Right lobe of liver (tissue), 6 donors: ENCODE measurements at regions not wholly inside any gene's neighbourhood (a gene's known extent, or its start where the extent isn't known, plus 50 kb on each side); places are given as distances from the start of the nearest gene placed in this dataset.
A peak's percentile ranks its signal among the peaks of the same experiment; 100 is the strongest.

ENCODE experiments used
- ATAC-seq, 4 donors: fragments of 200-7000 bp; cut with Tn5 transposase; one replicate each; pipeline ENCODE4 v1.9.1; 2020; ENCODE audit warnings: mild to moderate bottlenecking in 4 of 4, moderate library complexity in 4 of 4
- DNase-seq, 3 donors: peaks; one replicate each; pipeline ENCODE4 v3.0.0-alpha.2; 2020
- H3K27ac ChIP-seq, 3 donors: fragments of 200-600 bp; one replicate each; pipeline ENCODE4 v1.8.0; 2022
- H3K27me3 ChIP-seq, 2 donors: fragments of 200-600 bp; one replicate each; pipeline ENCODE4 v1.8.0; 2022
- H3K36me3 ChIP-seq, 4 donors: fragments of 200-600 bp; sonication (generic) in 1 of 4; one replicate each; pipeline versions ENCODE4 v1.5.1 to v1.8.0; 2017 to 2022; ENCODE audit warnings: control low read depth in 1 of 4
- H3K4me1 ChIP-seq, 4 donors: fragments of 200-600 bp; sonication (generic) in 1 of 4; one replicate each; pipeline versions ENCODE4 v1.5.1 to v1.8.0; 2017 to 2022; ENCODE audit warnings: control low read depth in 1 of 4
- H3K4me3 ChIP-seq, 3 donors: fragments of 200-600 bp; one replicate each; pipeline ENCODE4 v1.8.0; 2022
- H3K9me3 ChIP-seq, 4 donors: fragments of 200-600 bp; sonication (generic) in 1 of 4; one replicate each; pipeline versions ENCODE4 v1.5.1 to v1.8.0; 2017 to 2022; ENCODE audit warnings: control low read depth in 1 of 4
- CTCF ChIP-seq, 4 donors: fragments of 200-600 bp in 3 of 4; fragments of 450-650 bp in 1 of 4; IDR thresholded peaks; one replicate each; pipeline versions ENCODE4 v1.5.1 to v1.8.0; 2016 to 2022; ENCODE audit warnings: antibody characterized with exemption in 4 of 4, mild to moderate bottlenecking in 2 of 4
- POLR2A ChIP-seq: fragments of 450-650 bp; IDR thresholded peaks from one replicate; pipeline ENCODE4 v1.6.1; 2017; ENCODE audit warnings: antibody characterized with exemption, mild to moderate bottlenecking
- WGBS: methylation state at CpG from one replicate; pipeline ENCODE4 v1.1.6; 2018; ENCODE audit warnings: low coverage, low lambda C conversion rate; ENCODE audit not compliant: insufficient coverage; ENCODE audit errors: missing lambda C conversion rate; 5-methylcytosine and 5-hydroxymethylcytosine counted together
- intact Hi-C, 2 donors: fragments of 100-400 bp; cut with DNase I; formaldehyde crosslinking; loops; one replicate each; pipeline versions ENCODE4 v1.11.2 to v1.14.1; 2022
- donor health status: DM: no; HTN: yes; CAD: no.
- donor health status: DM: no; HTN: no; CAD: no.
- donor health status: DM: no; HTN: no; CAD: no.
- donor health status: DM: no; HTN: yes; CAD: no.
- donor health status: DM: no; HTN: yes; CAD: no.

DNA sequence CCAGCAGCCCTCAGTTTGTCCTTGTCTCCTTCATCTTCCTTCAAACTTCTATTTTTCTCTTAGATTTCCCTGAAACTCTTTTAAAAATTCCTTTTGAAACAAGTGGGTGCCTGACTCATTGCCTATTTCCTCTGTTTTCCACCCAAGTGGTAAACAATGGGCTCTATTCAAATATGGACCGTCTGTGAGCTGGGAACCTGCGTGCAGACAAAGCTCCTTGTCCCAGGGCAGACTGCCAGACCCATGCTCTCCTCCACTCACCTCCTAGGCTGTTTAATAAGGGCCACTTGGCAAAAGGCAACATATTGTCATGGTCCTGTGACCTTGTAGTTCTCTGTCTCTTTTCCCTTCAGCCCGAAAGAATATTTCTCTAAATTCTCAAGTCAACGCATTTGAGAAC is 332.7 kb upstream of the THBS1 start:
- intact Hi-C loops: no loop called here
- no peaks in the 10 kb centered on the region for H3K4me1 ChIP-seq
- no peak overlapping the region for H3K4me3 ChIP-seq
- H3K9me3 ChIP-seq: no peaks in the 10 kb centered on the region
- peak in 1 of 3 donors; percentile 41 for DNase-seq
- TF ChIP-seq CTCF (IDR thresholded peaks at IDR 0.05): no peak
- no peak for TF ChIP-seq POLR2A
- no peaks in the 10 kb centered on the region for H3K36me3 ChIP-seq
- ATAC-seq: peak in 2 of 4 donors; percentile 50 to 68
- no peaks in the 10 kb centered on the region for H3K27me3 ChIP-seq
- 78% methylated on average over 4 of the region's 4 CpGs for WGBS
- no peak overlapping the region for H3K27ac ChIP-seq

- intact Hi-C loops: no loop called here
- H3K4me1 ChIP-seq: no peaks in the 10 kb centered on the region
- no peaks in the 10 kb centered on the region for H3K27me3 ChIP-seq
- TF ChIP-seq CTCF (IDR thresholded peaks at IDR 0.05) (no peak), POLR2A (no peak)
- no peaks in the 10 kb centered on the region for H3K36me3 ChIP-seq
- DNase-seq (no peak), ATAC-seq (no peak)
- H3K9me3 ChIP-seq: no peaks in the 10 kb centered on the region
- H3K27ac ChIP-seq: no peak overlapping the region
- no peak overlapping the region for H3K4me3 ChIP-seq
- WGBS: 29% methylated on average over 1 of the region's 1 CpG
Measured at GRCh38 chr15:39250001-39250400, 330.9 kb upstream of the THBS1 start.

DNA sequence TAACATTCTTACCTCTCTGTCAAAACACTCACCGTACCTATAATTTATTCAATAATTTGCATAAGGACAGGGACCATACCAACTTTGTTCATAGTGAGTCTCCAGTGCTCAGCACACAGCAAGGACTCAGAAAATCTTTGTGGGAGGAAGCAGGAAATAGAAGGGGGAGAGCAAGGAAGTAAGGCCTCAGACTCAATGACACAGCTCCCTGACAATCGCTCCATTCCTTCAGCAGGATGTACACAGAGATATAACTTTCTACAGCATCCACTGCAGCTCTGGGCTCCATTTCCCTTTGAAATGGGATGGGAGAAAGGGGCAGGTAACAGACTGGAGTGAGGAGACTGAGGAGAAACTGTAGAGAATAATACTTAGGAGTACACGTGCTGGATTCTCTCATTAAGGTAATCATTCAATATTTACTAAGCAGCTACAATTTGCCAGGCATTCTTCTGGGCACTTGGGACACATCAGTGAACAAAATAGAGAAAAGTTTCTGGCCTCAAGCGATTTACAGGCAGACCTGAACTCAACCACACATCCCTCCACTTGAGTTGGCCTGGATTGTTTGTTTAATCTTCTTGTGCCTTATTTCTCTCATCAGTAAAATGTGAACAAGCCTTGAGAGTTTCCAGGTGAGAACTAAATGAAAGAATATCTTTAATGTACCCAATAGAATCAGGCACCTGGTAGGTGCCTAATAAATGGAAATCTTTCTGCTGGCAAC is 330.3 kb upstream of the THBS1 start:
- intact Hi-C loops: no loop called here
- ATAC-seq: peak in 3 of 4 donors; percentile 46 to 67 (median 64)
- TF ChIP-seq POLR2A: no peak
- TF ChIP-seq CTCF (IDR thresholded peaks at IDR 0.05): no peak
- H3K4me1 ChIP-seq: no peaks in the 10 kb centered on the region
- no peaks in the 10 kb centered on the region for H3K36me3 ChIP-seq
- no peak overlapping the region for H3K27ac ChIP-seq
- 72% methylated on average over 4 of the region's 4 CpGs for WGBS
- no peaks in the 10 kb centered on the region for H3K27me3 ChIP-seq
- no peak overlapping the region for H3K4me3 ChIP-seq
- no peaks in the 10 kb centered on the region for H3K9me3 ChIP-seq
- no peak for DNase-seq

DNA sequence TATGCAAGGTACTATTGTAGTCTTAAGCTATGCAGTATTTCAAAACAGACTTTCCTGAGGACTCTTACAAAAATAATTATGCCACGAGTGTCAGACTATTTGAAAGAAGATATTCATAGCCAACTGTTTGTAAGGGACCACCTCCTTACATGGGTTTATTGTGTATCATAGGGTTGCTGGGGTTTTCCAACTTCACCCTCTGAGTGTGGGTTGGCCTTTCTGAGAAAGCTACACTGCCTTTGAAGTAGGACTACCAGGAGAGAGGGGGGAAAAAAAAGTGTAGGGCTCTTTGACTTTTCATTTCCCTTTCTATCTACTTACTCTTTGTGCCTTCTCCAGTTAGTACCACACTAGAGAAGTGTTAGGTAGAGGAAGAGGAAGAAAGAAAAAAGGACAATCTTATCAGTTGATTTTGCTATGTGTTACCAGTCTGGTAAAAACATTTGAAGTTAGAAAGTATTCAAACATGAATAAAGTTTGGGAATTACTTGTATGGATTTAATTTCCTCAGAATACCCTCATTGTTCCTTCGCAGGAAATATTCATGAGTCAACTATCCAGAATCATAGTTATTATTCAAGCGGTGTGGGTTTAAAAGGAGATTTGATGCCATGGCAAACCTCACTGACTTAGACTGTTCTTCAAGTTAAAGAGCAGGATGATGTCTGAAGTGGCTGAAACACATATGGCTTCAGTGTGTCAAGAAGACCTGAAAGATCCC is 329.3 kb upstream of the THBS1 start:
- no peak for DNase-seq
- H3K27me3 ChIP-seq: no peaks in the 10 kb centered on the region
- TF ChIP-seq POLR2A (no peak), CTCF (IDR thresholded peaks at IDR 0.05) (no peak)
- H3K9me3 ChIP-seq: no peaks in the 10 kb centered on the region
- H3K36me3 ChIP-seq: no peaks in the 10 kb centered on the region
- no peak overlapping the region for H3K27ac ChIP-seq
- WGBS: 72% methylated on average over 3 of the region's 3 CpGs
- no peaks in the 10 kb centered on the region for H3K4me1 ChIP-seq
- no peak for ATAC-seq
- no peak overlapping the region for H3K4me3 ChIP-seq
- intact Hi-C loops: no loop called here
